ENCODE measurements at regions not wholly inside any gene's neighbourhood (a gene's known extent, or its start where the extent isn't known, plus 50 kb on each side); places are given as distances from the start of the nearest gene placed in this dataset.

DNA sequence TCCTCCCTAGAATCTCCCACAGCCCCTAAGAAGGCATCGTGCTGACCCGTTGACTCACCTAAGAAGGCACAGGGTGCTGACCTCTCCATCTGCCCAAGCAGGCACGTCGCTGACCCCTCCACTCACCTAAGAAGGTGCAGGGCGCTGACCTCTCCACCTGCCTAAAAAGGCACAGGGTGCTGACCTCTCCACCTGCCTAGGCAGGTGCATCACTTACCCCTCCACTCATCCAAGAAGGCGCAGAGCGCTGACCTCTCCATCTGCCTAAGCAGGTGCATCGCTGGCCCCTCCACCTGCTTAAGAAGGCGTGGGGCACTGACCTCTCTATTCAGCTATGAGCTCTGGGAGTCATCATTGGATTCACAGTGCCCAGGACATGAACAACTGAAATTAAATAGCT, 54.4 kb upstream of the FCN1 start (continued):
- TF ChIP-seq, protein P1, sequence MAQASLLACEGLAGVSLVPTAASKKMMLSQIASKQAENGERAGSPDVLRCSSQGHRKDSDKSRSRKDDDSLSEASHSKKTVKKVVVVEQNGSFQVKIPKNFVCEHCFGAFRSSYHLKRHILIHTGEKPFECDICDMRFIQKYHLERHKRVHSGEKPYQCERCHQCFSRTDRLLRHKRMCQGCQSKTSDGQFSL (CRISPR knock-in tag; IDR thresholded peaks at IDR 0.05) = no peak
- TF ChIP-seq, protein P1 (tag; IDR thresholded peaks at IDR 0.05) = no peak
- TF ChIP-seq ZNF146 (CRISPR knock-in tag; IDR thresholded peaks at IDR 0.05; ENCODE audit: unreplicated experiment) = no peak
- no peak for TF ChIP-seq WHSC1 (IDR thresholded peaks at IDR 0.05; ENCODE audit: low read length)
- TF ChIP-seq, protein P2, sequence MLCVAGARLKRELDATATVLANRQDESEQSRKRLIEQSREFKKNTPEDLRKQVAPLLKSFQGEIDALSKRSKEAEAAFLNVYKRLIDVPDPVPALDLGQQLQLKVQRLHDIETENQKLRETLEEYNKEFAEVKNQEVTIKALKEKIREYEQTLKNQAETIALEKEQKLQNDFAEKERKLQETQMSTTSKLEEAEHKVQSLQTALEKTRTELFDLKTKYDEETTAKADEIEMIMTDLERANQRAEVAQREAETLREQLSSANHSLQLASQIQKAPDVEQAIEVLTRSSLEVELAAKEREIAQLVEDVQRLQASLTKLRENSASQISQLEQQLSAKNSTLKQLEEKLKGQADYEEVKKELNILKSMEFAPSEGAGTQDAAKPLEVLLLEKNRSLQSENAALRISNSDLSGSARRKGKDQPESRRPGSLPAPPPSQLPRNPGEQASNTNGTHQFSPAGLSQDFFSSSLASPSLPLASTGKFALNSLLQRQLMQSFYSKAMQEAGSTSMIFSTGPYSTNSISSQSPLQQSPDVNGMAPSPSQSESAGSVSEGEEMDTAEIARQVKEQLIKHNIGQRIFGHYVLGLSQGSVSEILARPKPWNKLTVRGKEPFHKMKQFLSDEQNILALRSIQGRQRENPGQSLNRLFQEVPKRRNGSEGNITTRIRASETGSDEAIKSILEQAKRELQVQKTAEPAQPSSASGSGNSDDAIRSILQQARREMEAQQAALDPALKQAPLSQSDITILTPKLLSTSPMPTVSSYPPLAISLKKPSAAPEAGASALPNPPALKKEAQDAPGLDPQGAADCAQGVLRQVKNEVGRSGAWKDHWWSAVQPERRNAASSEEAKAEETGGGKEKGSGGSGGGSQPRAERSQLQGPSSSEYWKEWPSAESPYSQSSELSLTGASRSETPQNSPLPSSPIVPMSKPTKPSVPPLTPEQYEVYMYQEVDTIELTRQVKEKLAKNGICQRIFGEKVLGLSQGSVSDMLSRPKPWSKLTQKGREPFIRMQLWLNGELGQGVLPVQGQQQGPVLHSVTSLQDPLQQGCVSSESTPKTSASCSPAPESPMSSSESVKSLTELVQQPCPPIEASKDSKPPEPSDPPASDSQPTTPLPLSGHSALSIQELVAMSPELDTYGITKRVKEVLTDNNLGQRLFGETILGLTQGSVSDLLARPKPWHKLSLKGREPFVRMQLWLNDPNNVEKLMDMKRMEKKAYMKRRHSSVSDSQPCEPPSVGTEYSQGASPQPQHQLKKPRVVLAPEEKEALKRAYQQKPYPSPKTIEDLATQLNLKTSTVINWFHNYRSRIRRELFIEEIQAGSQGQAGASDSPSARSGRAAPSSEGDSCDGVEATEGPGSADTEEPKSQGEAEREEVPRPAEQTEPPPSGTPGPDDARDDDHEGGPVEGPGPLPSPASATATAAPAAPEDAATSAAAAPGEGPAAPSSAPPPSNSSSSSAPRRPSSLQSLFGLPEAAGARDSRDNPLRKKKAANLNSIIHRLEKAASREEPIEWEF (CRISPR knock-in tag; IDR thresholded peaks at IDR 0.05) = no peak
- TF ChIP-seq, protein P3, sequence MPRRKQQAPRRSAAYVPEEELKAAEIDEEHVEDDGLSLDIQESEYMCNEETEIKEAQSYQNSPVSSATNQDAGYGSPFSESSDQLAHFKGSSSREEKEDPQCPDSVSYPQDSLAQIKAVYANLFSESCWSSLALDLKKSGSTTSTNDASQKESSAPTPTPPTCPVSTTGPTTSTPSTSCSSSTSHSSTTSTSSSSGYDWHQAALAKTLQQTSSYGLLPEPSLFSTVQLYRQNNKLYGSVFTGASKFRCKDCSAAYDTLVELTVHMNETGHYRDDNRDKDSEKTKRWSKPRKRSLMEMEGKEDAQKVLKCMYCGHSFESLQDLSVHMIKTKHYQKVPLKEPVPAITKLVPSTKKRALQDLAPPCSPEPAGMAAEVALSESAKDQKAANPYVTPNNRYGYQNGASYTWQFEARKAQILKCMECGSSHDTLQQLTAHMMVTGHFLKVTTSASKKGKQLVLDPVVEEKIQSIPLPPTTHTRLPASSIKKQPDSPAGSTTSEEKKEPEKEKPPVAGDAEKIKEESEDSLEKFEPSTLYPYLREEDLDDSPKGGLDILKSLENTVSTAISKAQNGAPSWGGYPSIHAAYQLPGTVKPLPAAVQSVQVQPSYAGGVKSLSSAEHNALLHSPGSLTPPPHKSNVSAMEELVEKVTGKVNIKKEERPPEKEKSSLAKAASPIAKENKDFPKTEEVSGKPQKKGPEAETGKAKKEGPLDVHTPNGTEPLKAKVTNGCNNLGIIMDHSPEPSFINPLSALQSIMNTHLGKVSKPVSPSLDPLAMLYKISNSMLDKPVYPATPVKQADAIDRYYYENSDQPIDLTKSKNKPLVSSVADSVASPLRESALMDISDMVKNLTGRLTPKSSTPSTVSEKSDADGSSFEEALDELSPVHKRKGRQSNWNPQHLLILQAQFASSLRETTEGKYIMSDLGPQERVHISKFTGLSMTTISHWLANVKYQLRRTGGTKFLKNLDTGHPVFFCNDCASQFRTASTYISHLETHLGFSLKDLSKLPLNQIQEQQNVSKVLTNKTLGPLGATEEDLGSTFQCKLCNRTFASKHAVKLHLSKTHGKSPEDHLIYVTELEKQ (CRISPR knock-in tag; IDR thresholded peaks at IDR 0.05) = no peak
